Right atrium auricular region (tissue), 2 donors: ENCODE measurements at regions not wholly inside any gene's neighbourhood (a gene's known extent, or its start where the extent isn't known, plus 50 kb on each side); places are given as distances from the start of the nearest gene placed in this dataset.

Experiments used
- DNase-seq: peaks from one replicate; pipeline ENCODE4 v3.0.0-alpha.2; 2019; ENCODE audit warnings: low spot score
- H3K27ac ChIP-seq, 2 donors: fragments of 200-600 bp; sonication (generic); 1 replicate in 1 of 2; 2 replicates in 1 of 2; pipeline ENCODE4 v1.5.1; 2016 to 2019
- H3K27me3 ChIP-seq, 2 donors: fragments of 200-600 bp; sonication (generic); one replicate each; pipeline versions ENCODE4 v1.5.1 to v1.6.0; 2017 to 2019
- H3K36me3 ChIP-seq: fragments of 200-600 bp; sonication (generic); one replicate; pipeline ENCODE4 v1.5.1; 2016
- H3K4me1 ChIP-seq, 2 donors: fragments of 200-600 bp; sonication (generic); one replicate each; pipeline versions ENCODE4 v1.5.1 to v1.6.0; 2017 to 2019
- H3K4me3 ChIP-seq, 2 donors: fragments of 200-600 bp; sonication (generic); 1 replicate in 1 of 2; 2 replicates in 1 of 2; pipeline ENCODE4 v1.5.1; 2017 to 2019; ENCODE audit warnings: mild to moderate bottlenecking in 1 of 2, moderate library complexity in 1 of 2
- H3K9me3 ChIP-seq, 2 donors: fragments of 200-600 bp; sonication (generic); one replicate each; pipeline ENCODE4 v1.5.1; 2019
- CTCF ChIP-seq, 2 donors: fragments of 200-600 bp; sonication (generic); IDR thresholded peaks; one replicate each; pipeline ENCODE4 v1.5.1; 2019; ENCODE audit warnings: antibody characterized with exemption in 2 of 2

GRCh38 chr11:23680488-23681230, 816.2 kb upstream of the LUZP2 start:
- no peak for DNase-seq
- no peak for TF ChIP-seq CTCF (IDR thresholded peaks at IDR 0.05)

GRCh38 chr11:23684701-23685100, 812.2 kb upstream of the LUZP2 start:
- no peaks in the 10 kb centered on the region for H3K27me3 ChIP-seq
- no peak for TF ChIP-seq CTCF (IDR thresholded peaks at IDR 0.05)
- H3K27ac ChIP-seq: no peak overlapping the region
- no peaks in the 10 kb centered on the region for H3K4me1 ChIP-seq
- no peak overlapping the region for H3K4me3 ChIP-seq
- no peaks in the 10 kb centered on the region for H3K9me3 ChIP-seq
- no peaks in the 10 kb centered on the region for H3K36me3 ChIP-seq
- no peak for DNase-seq

More at GRCh38 chr11:23680488-23681230, 816.2 kb upstream of the LUZP2 start:
- H3K4me3 ChIP-seq: no peak overlapping the region
- H3K27me3 ChIP-seq: no peaks in the 10 kb centered on the region
- H3K9me3 ChIP-seq: no peaks in the 10 kb centered on the region
- no peaks in the 10 kb centered on the region for H3K4me1 ChIP-seq
- no peaks in the 10 kb centered on the region for H3K36me3 ChIP-seq
- no peak overlapping the region for H3K27ac ChIP-seq

- no peaks in the 10 kb centered on the region for H3K4me1 ChIP-seq
- no peak overlapping the region for H3K27ac ChIP-seq
- H3K36me3 ChIP-seq: no peaks in the 10 kb centered on the region
- H3K4me3 ChIP-seq: no peak overlapping the region
- DNase-seq: no peak
- H3K27me3 ChIP-seq: no peaks in the 10 kb centered on the region
- H3K9me3 ChIP-seq: no peaks in the 10 kb centered on the region
- no peak for TF ChIP-seq CTCF (IDR thresholded peaks at IDR 0.05)
Observed at GRCh38 chr11:23687991-23688390, 808.9 kb upstream of the LUZP2 start.

- no peak for DNase-seq
- no peak for TF ChIP-seq CTCF (IDR thresholded peaks at IDR 0.05)
- H3K9me3 ChIP-seq: no peaks in the 10 kb centered on the region
- H3K27me3 ChIP-seq: no peaks in the 10 kb centered on the region
- no peak overlapping the region for H3K27ac ChIP-seq
- no peaks in the 10 kb centered on the region for H3K36me3 ChIP-seq
- no peaks in the 10 kb centered on the region for H3K4me1 ChIP-seq
- H3K4me3 ChIP-seq: no peak overlapping the region
Observed at GRCh38 chr11:23688411-23688810, 808.4 kb upstream of the LUZP2 start.

- no peaks in the 10 kb centered on the region for H3K9me3 ChIP-seq
- DNase-seq: no peak
- H3K36me3 ChIP-seq: no peaks in the 10 kb centered on the region
- no peak overlapping the region for H3K27ac ChIP-seq
- TF ChIP-seq CTCF (IDR thresholded peaks at IDR 0.05): no peak
- no peak overlapping the region for H3K4me3 ChIP-seq
- H3K27me3 ChIP-seq: no peaks in the 10 kb centered on the region
- H3K4me1 ChIP-seq: no peaks in the 10 kb centered on the region
Observed at GRCh38 chr11:23688835-23689234, 808.0 kb upstream of the LUZP2 start.
